ENCODE measurements at regions not wholly inside any gene's neighbourhood (a gene's known extent, or its start where the extent isn't known, plus 50 kb on each side); places are given as distances from the start of the nearest gene placed in this dataset.
"Not testable (repeated sequence)": the region's sequence is repeated elsewhere in the genome, so short reads cannot be mapped to it uniquely, and the experiment has no call there.

- DNase-seq (ENCODE audit: low read depth in 2 of 2) = no peak
These were observed 51.4 kb downstream of the MRPL36 start for GRCh38 chr5:1748271-1748670.

GRCh38 chr5:1747803-1748085, 51.9 kb downstream of the MRPL36 start:
- no peak for DNase-seq (ENCODE audit: low read depth in 2 of 2)

GRCh38 chr5:1747079-1747802, 52.4 kb downstream of the MRPL36 start:
- DNase-seq (ENCODE audit: low read depth in 2 of 2) = no peak

GRCh38 chr5:1746371-1747078, 53.1 kb downstream of the MRPL36 start:
- no peak for DNase-seq (ENCODE audit: low read depth in 2 of 2)

- DNase-seq (ENCODE audit: low read depth in 2 of 2) = no peak
These were observed 53.8 kb downstream of the MRPL36 start for GRCh38 chr5:1745796-1746370.

- DNase-seq (ENCODE audit: low read depth in 2 of 2) = no peak
These were observed 54.4 kb downstream of the MRPL36 start for GRCh38 chr5:1745123-1745795.

GRCh38 chr5:1744393-1745122, 55.1 kb downstream of the MRPL36 start:
- DNase-seq (ENCODE audit: low read depth in 2 of 2) = no peak

GRCh38 chr5:1743769-1744085, 55.9 kb downstream of the MRPL36 start:
- DNase-seq (ENCODE audit: low read depth in 2 of 2) = no peak

GRCh38 chr5:1743061-1743768, 56.4 kb downstream of the MRPL36 start:
- no peak for DNase-seq (ENCODE audit: low read depth in 2 of 2)

- DNase-seq (ENCODE audit: low read depth in 2 of 2) = no peak
These were observed 61.7 kb downstream of the MRPL36 start for GRCh38 chr5:1737790-1738405.

- no peak for DNase-seq (ENCODE audit: low read depth in 2 of 2)
These were observed 62.5 kb downstream of the MRPL36 start for GRCh38 chr5:1736889-1737711.

- DNase-seq (ENCODE audit: low read depth in 2 of 2) = no peak
These were observed 63.6 kb downstream of the MRPL36 start for GRCh38 chr5:1736065-1736464.

GRCh38 chr5:1735320-1735970, 64.2 kb downstream of the MRPL36 start:
- no peak for DNase-seq (ENCODE audit: low read depth in 2 of 2)

GRCh38 chr5:1734908-1735289, 64.7 kb downstream of the MRPL36 start:
- DNase-seq (ENCODE audit: low read depth in 2 of 2) = no peak

GRCh38 chr5:1734271-1734907, 65.2 kb downstream of the MRPL36 start:
- DNase-seq (ENCODE audit: low read depth in 2 of 2) = no peak

- no peak for DNase-seq (ENCODE audit: low read depth in 2 of 2)
These were observed 66.3 kb downstream of the MRPL36 start for GRCh38 chr5:1733369-1733768.

- no peak for DNase-seq (ENCODE audit: low read depth in 2 of 2)
These were observed 66.7 kb downstream of the MRPL36 start for GRCh38 chr5:1732945-1733344.

GRCh38 chr5:1732238-1732941, 67.2 kb downstream of the MRPL36 start:
- DNase-seq (ENCODE audit: low read depth in 2 of 2) = no peak

GRCh38 chr5:1731855-1732237, 67.8 kb downstream of the MRPL36 start:
- DNase-seq (ENCODE audit: low read depth in 2 of 2) = not testable (repeated sequence)
